DMS153 (cell line): ENCODE measurements at regions not wholly inside any gene's neighbourhood (a gene's known extent, or its start where the extent isn't known, plus 50 kb on each side); places are given as distances from the start of the nearest gene placed in this dataset.
"Not testable (repeated sequence)": the region's sequence is repeated elsewhere in the genome, so short reads cannot be mapped to it uniquely, and the experiment has no call there.

Source experiments
- DNase-seq: peaks from one replicate; lab custom pipeline; 2025; lab: John Stamatoyannopoulos, UW

GRCh38 chr4:1561286-1561990 lies 122.7 kb downstream of the FAM53A start:
- no peak for DNase-seq

GRCh38 chr4:1559896-1560650 lies 124.0 kb downstream of the FAM53A start:
- DNase-seq = no peak

- no peak for DNase-seq
Observed at GRCh38 chr4:1558205-1558604, 125.9 kb downstream of the FAM53A start.

- DNase-seq = no peak
Observed at GRCh38 chr4:1557221-1557597, 126.9 kb downstream of the FAM53A start.

- no peak for DNase-seq
Observed at GRCh38 chr4:1556541-1557220, 127.4 kb downstream of the FAM53A start.

GRCh38 chr4:1554876-1555265 lies 129.2 kb downstream of the FAM53A start:
- peak; percentile 52 for DNase-seq

GRCh38 chr4:1554246-1554875 lies 129.8 kb downstream of the FAM53A start:
- DNase-seq = no peak

GRCh38 chr4:1553365-1553764 lies 130.7 kb downstream of the FAM53A start:
- no peak for DNase-seq

GRCh38 chr4:1552451-1552850 lies 131.7 kb downstream of the FAM53A start:
- no peak for DNase-seq

GRCh38 chr4:1551211-1551610 lies 132.9 kb downstream of the FAM53A start:
- no peak for DNase-seq

- DNase-seq = no peak
Observed at GRCh38 chr4:1550122-1551070, 133.7 kb downstream of the FAM53A start.

- no peak for DNase-seq
Observed at GRCh38 chr4:1549638-1550035, 134.5 kb downstream of the FAM53A start.

GRCh38 chr4:1548827-1549637 lies 135.1 kb downstream of the FAM53A start:
- not testable (repeated sequence) for DNase-seq

- no peak for DNase-seq
Observed at GRCh38 chr4:1547856-1548826, 136.0 kb downstream of the FAM53A start.

GRCh38 chr4:1547131-1547855 lies 136.8 kb downstream of the FAM53A start:
- no peak for DNase-seq

GRCh38 chr4:1544861-1545281 lies 138.6 kb upstream of the NKX1-1 start:
- DNase-seq = peak; percentile 29

- DNase-seq = not testable (repeated sequence)
Observed at GRCh38 chr4:1544435-1544834, 138.2 kb upstream of the NKX1-1 start.

GRCh38 chr4:1543976-1544375 lies 137.7 kb upstream of the NKX1-1 start:
- no peak for DNase-seq

GRCh38 chr4:1543561-1543960 lies 137.3 kb upstream of the NKX1-1 start:
- DNase-seq = no peak
